ENCODE measurements at regions not wholly inside any gene's neighbourhood (a gene's known extent, or its start where the extent isn't known, plus 50 kb on each side); places are given as distances from the start of the nearest gene placed in this dataset.

DNA sequence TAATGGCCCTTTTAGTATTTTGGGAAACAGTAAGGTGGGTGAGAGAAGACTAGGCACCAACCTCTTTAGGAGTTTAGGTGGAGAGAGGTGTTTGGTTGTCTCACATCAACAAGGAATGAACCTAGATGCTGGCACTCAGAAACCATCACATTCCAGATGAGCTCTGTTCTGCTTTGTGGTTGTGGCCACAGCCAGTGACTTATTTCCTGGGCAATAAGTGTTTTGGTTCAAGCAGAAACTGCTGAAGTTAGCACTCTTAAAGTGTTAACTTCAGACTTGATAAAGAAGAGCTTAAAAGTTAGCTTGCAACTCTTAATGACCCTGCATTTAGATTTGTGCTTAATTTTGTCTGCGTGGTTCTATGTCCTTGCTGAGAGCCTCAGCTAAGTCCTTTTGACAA lies 929.2 kb downstream of the SLC4A3 start:
- no peaks in the 10 kb centered on the region for H3K27me3 ChIP-seq (ENCODE audit: insufficient read depth, low read depth, low read length)
- no peaks in the 10 kb centered on the region for H3F3A ChIP-seq (ENCODE audit: insufficient read depth, low read length, poor library complexity, severe bottlenecking)
- H3K9me3 ChIP-seq (ENCODE audit: low read length) = no peaks in the 10 kb centered on the region
- no peak overlapping the region for H3K4me2 ChIP-seq (ENCODE audit: low read length)
- no peaks in the 10 kb centered on the region for H3K9me2 ChIP-seq (ENCODE audit: insufficient read depth, low read length)
- TF ChIP-seq RAD21 (conservative IDR thresholded peaks at IDR 0.05) (no peak), CTCF (IDR thresholded peaks at IDR 0.05; ENCODE audit: poor library complexity, severe bottlenecking) (no peak), MXI1 (conservative IDR thresholded peaks at IDR 0.05; ENCODE audit: poor library complexity, severe bottlenecking) (no peak), SMC3 (conservative IDR thresholded peaks at IDR 0.05; ENCODE audit: poor library complexity) (no peak), EZH2 (IDR thresholded peaks at IDR 0.05; ENCODE audit: borderline replicate concordance, insufficient read depth, low read length, poor library complexity, severe bottlenecking) (no peak), POLR2AphosphoS5 (IDR thresholded peaks at IDR 0.05) (no peak), EP300 (conservative IDR thresholded peaks at IDR 0.05; ENCODE audit: poor library complexity, severe bottlenecking) (no peak)
- TF ChIP-seq, protein P1, sequence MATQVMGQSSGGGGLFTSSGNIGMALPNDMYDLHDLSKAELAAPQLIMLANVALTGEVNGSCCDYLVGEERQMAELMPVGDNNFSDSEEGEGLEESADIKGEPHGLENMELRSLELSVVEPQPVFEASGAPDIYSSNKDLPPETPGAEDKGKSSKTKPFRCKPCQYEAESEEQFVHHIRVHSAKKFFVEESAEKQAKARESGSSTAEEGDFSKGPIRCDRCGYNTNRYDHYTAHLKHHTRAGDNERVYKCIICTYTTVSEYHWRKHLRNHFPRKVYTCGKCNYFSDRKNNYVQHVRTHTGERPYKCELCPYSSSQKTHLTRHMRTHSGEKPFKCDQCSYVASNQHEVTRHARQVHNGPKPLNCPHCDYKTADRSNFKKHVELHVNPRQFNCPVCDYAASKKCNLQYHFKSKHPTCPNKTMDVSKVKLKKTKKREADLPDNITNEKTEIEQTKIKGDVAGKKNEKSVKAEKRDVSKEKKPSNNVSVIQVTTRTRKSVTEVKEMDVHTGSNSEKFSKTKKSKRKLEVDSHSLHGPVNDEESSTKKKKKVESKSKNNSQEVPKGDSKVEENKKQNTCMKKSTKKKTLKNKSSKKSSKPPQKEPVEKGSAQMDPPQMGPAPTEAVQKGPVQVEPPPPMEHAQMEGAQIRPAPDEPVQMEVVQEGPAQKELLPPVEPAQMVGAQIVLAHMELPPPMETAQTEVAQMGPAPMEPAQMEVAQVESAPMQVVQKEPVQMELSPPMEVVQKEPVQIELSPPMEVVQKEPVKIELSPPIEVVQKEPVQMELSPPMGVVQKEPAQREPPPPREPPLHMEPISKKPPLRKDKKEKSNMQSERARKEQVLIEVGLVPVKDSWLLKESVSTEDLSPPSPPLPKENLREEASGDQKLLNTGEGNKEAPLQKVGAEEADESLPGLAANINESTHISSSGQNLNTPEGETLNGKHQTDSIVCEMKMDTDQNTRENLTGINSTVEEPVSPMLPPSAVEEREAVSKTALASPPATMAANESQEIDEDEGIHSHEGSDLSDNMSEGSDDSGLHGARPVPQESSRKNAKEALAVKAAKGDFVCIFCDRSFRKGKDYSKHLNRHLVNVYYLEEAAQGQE (IDR thresholded peaks at IDR 0.05; ENCODE audit: borderline replicate concordance) = no peak
- no peaks in the 10 kb centered on the region for H3K36me3 ChIP-seq (ENCODE audit: insufficient read depth, low read length)
- H3K9ac ChIP-seq (ENCODE audit: low read length) = no peak overlapping the region
- no peaks in the 10 kb centered on the region for H4K20me1 ChIP-seq (ENCODE audit: insufficient read depth)
- H2AFZ ChIP-seq (ENCODE audit: low read depth, low read length) = no peak overlapping the region
- H3K4me3 ChIP-seq (ENCODE audit: low read length) = no peak overlapping the region
- H3K79me2 ChIP-seq (replicated peaks; ENCODE audit: insufficient read depth, low read length) = no peaks in the 10 kb centered on the region
- no peak overlapping the region for H3K27ac ChIP-seq (ENCODE audit: low read length)

DNA sequence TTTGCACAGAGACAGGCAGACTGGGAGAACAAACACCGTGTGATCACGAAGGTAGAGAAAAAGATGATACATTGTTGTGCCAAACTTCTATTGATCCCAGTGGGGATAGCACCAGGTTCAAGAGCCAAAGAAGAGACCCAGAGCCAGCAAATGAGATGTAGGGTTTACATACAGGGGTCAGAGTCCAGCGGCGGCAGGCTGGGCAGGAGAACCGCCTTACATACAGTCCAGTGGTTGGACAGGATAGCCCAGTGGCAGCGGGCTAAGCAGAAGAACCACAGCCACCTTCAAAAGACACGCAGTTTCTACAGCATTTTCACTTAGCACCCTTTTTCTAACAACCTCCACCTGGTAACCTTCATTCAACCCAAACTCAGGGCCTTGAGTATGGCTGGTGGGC lies 932.8 kb downstream of the SLC4A3 start:
- Histone ChIP-seq H3F3A (ENCODE audit: insufficient read depth, low read length, poor library complexity, severe bottlenecking) (no peaks in the 10 kb centered on the region), H2AFZ (ENCODE audit: low read depth, low read length) (no peak overlapping the region), H3K9ac (ENCODE audit: low read length) (no peak overlapping the region), H3K9me2 (ENCODE audit: insufficient read depth, low read length) (no peaks in the 10 kb centered on the region), H3K4me2 (ENCODE audit: low read length) (no peak overlapping the region), H3K36me3 (ENCODE audit: insufficient read depth, low read length) (no peaks in the 10 kb centered on the region), H3K27ac (ENCODE audit: low read length) (no peak overlapping the region), H3K27me3 (ENCODE audit: insufficient read depth, low read depth, low read length) (no peaks in the 10 kb centered on the region), H4K20me1 (ENCODE audit: insufficient read depth) (no peaks in the 10 kb centered on the region), H3K4me3 (ENCODE audit: low read length) (no peak overlapping the region), H3K9me3 (ENCODE audit: low read length) (no peaks in the 10 kb centered on the region), H3K79me2 (replicated peaks; ENCODE audit: insufficient read depth, low read length) (no peaks in the 10 kb centered on the region)
- TF ChIP-seq EZH2 (IDR thresholded peaks at IDR 0.05; ENCODE audit: borderline replicate concordance, insufficient read depth, low read length, poor library complexity, severe bottlenecking) = no peak
- TF ChIP-seq, protein P1 (IDR thresholded peaks at IDR 0.05; ENCODE audit: borderline replicate concordance) = no peak
- TF ChIP-seq TAF1 (IDR thresholded peaks at IDR 0.05; ENCODE audit: low read depth) = no peak
- TF ChIP-seq MXI1 (conservative IDR thresholded peaks at IDR 0.05; ENCODE audit: poor library complexity, severe bottlenecking) = no peak
- no peak for TF ChIP-seq CTCF (IDR thresholded peaks at IDR 0.05; ENCODE audit: poor library complexity, severe bottlenecking)
- no peak for TF ChIP-seq RAD21 (conservative IDR thresholded peaks at IDR 0.05)
- TF ChIP-seq SMC3 (conservative IDR thresholded peaks at IDR 0.05; ENCODE audit: poor library complexity) = no peak
- no peak for TF ChIP-seq POLR2AphosphoS5 (IDR thresholded peaks at IDR 0.05)
- TF ChIP-seq EP300 (conservative IDR thresholded peaks at IDR 0.05; ENCODE audit: poor library complexity, severe bottlenecking) = no peak
